Prostate gland (tissue), 2 donors: ENCODE measurements at regions not wholly inside any gene's neighbourhood (a gene's known extent, or its start where the extent isn't known, plus 50 kb on each side); places are given as distances from the start of the nearest gene placed in this dataset.
"Not testable (repeated sequence)": the region's sequence is repeated elsewhere in the genome, so short reads cannot be mapped to it uniquely, and the experiment has no call there.

Experiments used
- DNase-seq: peaks from one replicate; pipeline ENCODE4 v3.0.0-alpha.2; 2019; ENCODE audit warnings: low spot score
- H3K27ac ChIP-seq, 2 donors: fragments of 200-600 bp; sonication (generic); 2 replicates each; pipeline ENCODE4 v1.5.1; 2017 to 2019
- H3K27me3 ChIP-seq: fragments of 200-600 bp; sonication (generic); replicated peaks from 2 replicates; pipeline ENCODE4 v1.5.1; 2019; ENCODE audit not compliant: insufficient read depth
- H3K36me3 ChIP-seq, 2 donors: fragments of 200-600 bp; sonication (generic); 1 replicate in 1 of 2; 2 replicates in 1 of 2; pipeline versions ENCODE4 v1.5.1 to v1.8.1; 2017 to 2019
- H3K4me1 ChIP-seq: fragments of 200-600 bp; sonication (generic); replicated peaks from 2 replicates; pipeline ENCODE4 v1.5.1; 2019
- H3K4me3 ChIP-seq, 2 donors: fragments of 200-600 bp; sonication (generic); 2 replicates each; pipeline ENCODE4 v1.5.1; 2017 to 2019
- H3K9me3 ChIP-seq: fragments of 200-600 bp; sonication (generic); 2 replicates; pipeline ENCODE4 v1.5.1; 2017
- CTCF ChIP-seq, 4 experiments: fragments of 200-600 bp in 2 of 4; fragments of 450-650 bp in 2 of 4; sonication (generic) in 2 of 4; IDR thresholded peaks; 1 replicate in 3 of 4; 2 replicates in 1 of 4; pipeline ENCODE4 v1.5.1; 2016 to 2019; ENCODE audit warnings: antibody characterized with exemption in 4 of 4, mild to moderate bottlenecking in 2 of 4, moderate library complexity in 2 of 4
- POLR2A ChIP-seq: fragments of 450-650 bp; IDR thresholded peaks from one replicate; pipeline ENCODE4 v1.6.1; 2016; ENCODE audit warnings: antibody characterized with exemption, mild to moderate bottlenecking
- POLR2AphosphoS5 ChIP-seq: sonication (generic); formaldehyde crosslinking; IDR thresholded peaks from one replicate; pipeline ENCODE4 v1.6.1; 2017; ENCODE audit warnings: antibody characterized with exemption
- WGBS: methylation state at CpG from one replicate; pipeline ENCODE4 v1.1.5; 2018; 5-methylcytosine and 5-hydroxymethylcytosine counted together
- intact Hi-C: fragments of 100-400 bp; cut with DNase I; formaldehyde crosslinking; loops from one replicate; pipeline ENCODE4 v1.14.2; 2022

GRCh38 chr12:9464408-9464807 is 143.3 kb downstream of the KLRB1 start:
- no peak for DNase-seq
- no peaks in the 10 kb centered on the region for H3K4me1 ChIP-seq
- H3K4me3 ChIP-seq: no peak overlapping the region
- WGBS: 84% methylated on average over 4 of the region's 4 CpGs
- no peaks in the 10 kb centered on the region for H3K27me3 ChIP-seq
- H3K36me3 ChIP-seq: no peaks in the 10 kb centered on the region
- H3K9me3 ChIP-seq: no peaks in the 10 kb centered on the region
- intact Hi-C loops: no loop called here
- no peak overlapping the region for H3K27ac ChIP-seq
- TF ChIP-seq POLR2A: no peak
- TF ChIP-seq POLR2AphosphoS5: no peak
- TF ChIP-seq CTCF (IDR thresholded peaks at IDR 0.05): no peak

- H3K27me3 ChIP-seq, H3K9me3 ChIP-seq, H3K4me1 ChIP-seq, H3K27ac ChIP-seq, H3K4me3 ChIP-seq, intact Hi-C loops, H3K36me3 ChIP-seq: not testable (repeated sequence)
- WGBS: 21% methylated on average over 4 of the region's 4 CpGs
- peak; percentile 34 for DNase-seq
- TF ChIP-seq POLR2AphosphoS5: peak; percentile 38
These were observed 152.2 kb downstream of the KLRB1 start for GRCh38 chr12:9455516-9455915.

DNA sequence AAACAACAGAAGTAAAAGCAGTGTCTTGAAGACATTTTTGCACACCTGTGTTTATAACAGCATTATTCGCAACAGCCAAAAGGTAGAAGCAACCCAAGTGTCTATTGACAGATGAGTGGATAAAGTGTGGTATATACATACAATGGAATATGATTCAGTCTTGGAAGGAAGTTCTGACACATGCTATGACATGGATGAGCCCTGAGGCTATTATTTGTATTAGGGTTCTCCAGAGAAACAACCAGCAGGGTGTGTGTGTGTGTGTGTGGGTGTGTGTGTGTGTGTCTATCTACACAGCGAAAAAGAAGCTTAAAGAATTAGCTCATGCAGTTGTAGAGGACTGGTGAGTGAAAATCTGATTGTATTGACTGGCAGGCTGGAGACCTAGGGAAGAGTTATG is 153.7 kb downstream of the KLRB1 start:
- H3K36me3 ChIP-seq, H3K9me3 ChIP-seq, H3K27me3 ChIP-seq, H3K27ac ChIP-seq, DNase-seq, H3K4me1 ChIP-seq, intact Hi-C loops, H3K4me3 ChIP-seq: not testable (repeated sequence)
- WGBS: 89% methylated on average over 2 of the region's 2 CpGs

DNA sequence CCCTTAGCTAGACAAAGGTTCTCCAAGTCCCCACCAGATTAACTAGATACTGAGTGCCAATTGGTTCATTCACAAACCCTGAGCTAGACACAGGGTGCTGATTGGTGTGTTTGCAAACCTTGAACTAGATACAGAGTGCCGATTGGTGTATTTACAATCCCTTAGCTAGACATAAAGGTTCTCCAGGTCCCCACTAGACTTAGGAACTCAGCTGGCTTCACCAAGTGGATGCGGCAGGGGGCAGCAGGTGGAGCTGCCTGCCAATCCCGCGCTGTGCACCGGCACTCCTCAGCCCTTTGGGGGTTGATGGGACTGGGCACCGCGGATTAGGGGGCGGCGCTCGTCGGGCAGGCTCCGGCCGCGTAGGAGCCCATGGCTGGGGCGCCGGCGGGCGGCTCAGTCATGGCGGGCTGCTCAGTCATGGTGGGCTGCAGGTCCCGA is 157.6 kb downstream of the KLRB1 start:
- intact Hi-C loops, H3K4me3 ChIP-seq: not testable (repeated sequence)
- WGBS: 80% methylated on average over 19 of the region's 20 CpGs

GRCh38 chr12:9449657-9450126 is 158.0 kb downstream of the KLRB1 start:
- H3K27ac ChIP-seq, H3K27me3 ChIP-seq, H3K36me3 ChIP-seq, H3K4me1 ChIP-seq, H3K9me3 ChIP-seq, intact Hi-C loops, DNase-seq: not testable (repeated sequence)
- peak overlapping the region in 1 of 2 donors; percentile 39 for H3K4me3 ChIP-seq
- 66% methylated on average over 9 of the region's 9 CpGs for WGBS

More for the DNA sequence above, 157.6 kb downstream of the KLRB1 start:
- not testable (repeated sequence) for H3K27ac ChIP-seq, H3K9me3 ChIP-seq, H3K4me1 ChIP-seq, H3K36me3 ChIP-seq, H3K27me3 ChIP-seq, DNase-seq

GRCh38 chr12:9449181-9449580 is 158.5 kb downstream of the KLRB1 start:
- no peak overlapping the region for H3K27ac ChIP-seq
- no peaks in the 10 kb centered on the region for H3K27me3 ChIP-seq
- no peaks in the 10 kb centered on the region for H3K4me1 ChIP-seq
- intact Hi-C loops: no loop called here
- no peaks in the 10 kb centered on the region for H3K9me3 ChIP-seq
- 54% methylated on average over 6 of the region's 6 CpGs for WGBS
- H3K4me3 ChIP-seq: peak overlapping the region; percentile 39 to 49
- TF ChIP-seq POLR2AphosphoS5 (no peak), CTCF (IDR thresholded peaks at IDR 0.05) (no peak), POLR2A (no peak)
- no peak for DNase-seq
- no peaks in the 10 kb centered on the region for H3K36me3 ChIP-seq

- H3K9me3 ChIP-seq, H3K36me3 ChIP-seq, H3K4me1 ChIP-seq, H3K27me3 ChIP-seq, intact Hi-C loops, DNase-seq: not testable (repeated sequence)
- Histone ChIP-seq H3K27ac (peak overlapping the region; percentile 45 to 61), H3K4me3 (peak overlapping the region; percentile 39 to 49)
- 31% methylated on average over 6 of the region's 10 CpGs for WGBS
These were observed 159.1 kb downstream of the KLRB1 start for GRCh38 chr12:9448648-9449047.
